AG09319 (cell line): ENCODE measurements at regions not wholly inside any gene's neighbourhood (a gene's known extent, or its start where the extent isn't known, plus 50 kb on each side); places are given as distances from the start of the nearest gene placed in this dataset.
A peak's percentile ranks its signal among the peaks of the same experiment; 100 is the strongest.

Experiments
- DNase-seq: peaks from one replicate; pipeline ENCODE4 v3.0.0-alpha.2; 2010; ENCODE audit warnings: low read depth; ENCODE audit errors: extremely low read depth
- TF ChIP-seq, protein P1 (sequence below): IDR thresholded peaks from 2 replicates; pipeline ENCODE4 v1.5.1; 2011; ENCODE audit warnings: low read depth, mild to moderate bottlenecking, inconsistent platforms, low read length, moderate library complexity

DNA sequence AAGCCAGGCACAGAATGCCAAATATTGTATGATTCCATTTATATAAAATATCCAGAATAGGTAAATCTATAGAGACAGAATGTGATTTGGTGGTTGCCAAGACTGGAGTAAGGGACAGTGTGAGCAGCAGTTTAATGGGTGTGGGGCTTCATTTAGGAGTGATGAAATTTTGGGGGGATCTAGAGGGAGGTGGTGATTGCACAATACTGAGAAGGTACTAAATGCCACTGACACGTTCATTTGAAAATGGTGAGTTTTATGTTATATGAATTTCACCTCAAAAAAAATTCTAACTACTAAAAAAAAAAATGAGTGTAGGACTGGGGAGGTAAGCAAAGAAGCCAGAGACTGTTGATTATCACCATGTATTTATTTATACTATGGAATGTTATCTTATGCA lies 974.5 kb upstream of the ZEB2 start:
- TF ChIP-seq, protein P1, sequence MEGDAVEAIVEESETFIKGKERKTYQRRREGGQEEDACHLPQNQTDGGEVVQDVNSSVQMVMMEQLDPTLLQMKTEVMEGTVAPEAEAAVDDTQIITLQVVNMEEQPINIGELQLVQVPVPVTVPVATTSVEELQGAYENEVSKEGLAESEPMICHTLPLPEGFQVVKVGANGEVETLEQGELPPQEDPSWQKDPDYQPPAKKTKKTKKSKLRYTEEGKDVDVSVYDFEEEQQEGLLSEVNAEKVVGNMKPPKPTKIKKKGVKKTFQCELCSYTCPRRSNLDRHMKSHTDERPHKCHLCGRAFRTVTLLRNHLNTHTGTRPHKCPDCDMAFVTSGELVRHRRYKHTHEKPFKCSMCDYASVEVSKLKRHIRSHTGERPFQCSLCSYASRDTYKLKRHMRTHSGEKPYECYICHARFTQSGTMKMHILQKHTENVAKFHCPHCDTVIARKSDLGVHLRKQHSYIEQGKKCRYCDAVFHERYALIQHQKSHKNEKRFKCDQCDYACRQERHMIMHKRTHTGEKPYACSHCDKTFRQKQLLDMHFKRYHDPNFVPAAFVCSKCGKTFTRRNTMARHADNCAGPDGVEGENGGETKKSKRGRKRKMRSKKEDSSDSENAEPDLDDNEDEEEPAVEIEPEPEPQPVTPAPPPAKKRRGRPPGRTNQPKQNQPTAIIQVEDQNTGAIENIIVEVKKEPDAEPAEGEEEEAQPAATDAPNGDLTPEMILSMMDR, result no peak
- DNase-seq, result no peak

DNA sequence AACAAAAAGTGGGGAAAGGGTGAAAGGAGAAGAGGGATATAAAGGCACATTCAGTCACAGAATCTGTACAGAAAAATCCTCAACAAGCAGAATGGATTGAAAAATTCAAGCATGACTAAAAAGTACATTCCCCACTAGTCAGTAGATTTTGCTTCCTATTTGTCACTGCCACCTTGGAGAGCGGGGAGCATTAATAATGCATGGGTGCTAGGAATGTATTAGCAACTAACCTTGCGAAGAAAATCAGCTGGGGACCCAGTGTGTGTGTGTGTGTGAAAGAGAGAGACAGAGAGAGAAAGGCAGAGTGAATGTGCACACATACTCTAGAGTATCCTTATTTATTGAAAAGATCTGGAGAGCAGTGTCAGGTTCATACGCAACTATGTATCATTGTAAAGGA lies 968.7 kb upstream of the ZEB2 start:
- TF ChIP-seq, protein P1, result no peak
- no peak for DNase-seq

DNA sequence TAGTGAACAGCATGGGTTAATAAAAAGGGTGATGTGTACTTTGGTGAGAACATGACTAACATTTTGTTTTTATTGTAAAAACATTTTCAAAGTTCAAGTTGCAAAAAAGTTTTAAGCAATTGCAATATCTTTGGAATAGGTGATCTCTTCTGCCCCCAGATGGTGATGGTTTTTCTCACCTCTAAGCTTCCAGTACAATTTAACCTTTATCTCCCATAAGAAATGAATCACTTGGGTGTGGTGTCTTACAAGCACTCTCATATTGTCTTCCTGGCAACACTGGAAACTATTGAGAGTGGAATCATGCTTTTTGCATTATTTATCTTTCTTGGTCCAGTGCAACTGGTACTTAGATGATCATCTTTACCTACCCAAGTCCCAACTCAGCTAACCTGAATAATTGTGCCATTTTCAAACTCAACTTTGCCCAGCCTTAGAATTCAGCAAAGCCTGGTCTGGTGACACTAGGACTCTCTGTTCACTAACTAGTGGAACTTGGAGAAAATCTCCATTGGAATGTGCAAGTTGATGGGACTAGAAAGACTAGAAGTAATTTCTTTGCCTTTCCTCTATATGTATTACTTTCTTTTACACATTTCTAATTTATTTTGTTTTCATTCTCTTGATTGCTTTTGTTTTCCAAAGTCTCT lies 964.7 kb upstream of the ZEB2 start:
- TF ChIP-seq, protein P1, result peak; percentile 33
- DNase-seq, result peak; percentile 28

DNA sequence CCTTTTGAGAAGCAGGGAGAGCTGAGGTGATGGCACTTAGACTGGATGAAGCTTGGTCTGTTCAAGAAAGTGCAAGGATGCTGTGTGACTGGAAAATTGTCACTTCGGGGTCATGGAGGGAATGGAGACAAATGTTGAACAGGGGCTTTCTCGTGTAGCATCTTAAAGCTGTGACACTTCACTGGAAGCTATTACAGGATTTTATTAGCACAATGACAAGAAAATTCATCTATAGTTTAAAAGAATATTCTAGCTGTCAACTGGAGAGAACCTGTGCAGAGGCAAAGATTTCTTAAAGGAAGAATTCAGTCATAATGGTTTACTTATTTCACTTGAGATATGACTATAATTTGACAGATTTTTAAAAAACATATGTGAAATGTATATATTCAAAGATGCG lies 963.9 kb upstream of the ZEB2 start:
- no peak for DNase-seq
- TF ChIP-seq, protein P1, result no peak

DNA sequence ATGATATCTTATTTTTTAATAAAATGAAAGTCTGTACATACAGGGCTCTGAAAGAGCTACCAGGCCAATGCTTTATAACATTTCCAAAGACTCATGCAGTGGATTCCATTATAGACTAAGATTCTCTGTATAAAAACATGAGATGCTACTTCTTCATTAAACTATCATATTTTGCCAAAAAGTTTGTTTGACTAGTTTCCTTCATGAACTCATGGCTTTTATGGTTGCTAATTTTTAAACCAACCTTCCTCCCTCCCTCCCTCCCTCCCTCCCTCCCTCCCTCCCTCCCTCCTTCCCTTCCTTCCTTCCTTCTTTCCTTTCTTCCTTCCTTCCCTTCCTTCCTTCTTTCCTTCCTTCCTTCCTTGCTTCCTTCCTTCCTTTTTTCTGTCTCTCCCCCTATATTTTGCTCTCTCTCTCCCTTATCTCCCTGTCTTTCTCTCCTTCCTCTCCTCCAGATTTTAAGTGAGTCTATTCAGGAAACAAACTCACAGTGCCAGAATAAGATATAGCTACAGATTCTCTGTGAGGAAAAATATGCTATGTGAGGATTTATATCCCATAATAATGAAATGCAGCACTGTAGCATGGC lies 961.5 kb upstream of the ZEB2 start:
- TF ChIP-seq, protein P1, result no peak
- no peak for DNase-seq

DNA sequence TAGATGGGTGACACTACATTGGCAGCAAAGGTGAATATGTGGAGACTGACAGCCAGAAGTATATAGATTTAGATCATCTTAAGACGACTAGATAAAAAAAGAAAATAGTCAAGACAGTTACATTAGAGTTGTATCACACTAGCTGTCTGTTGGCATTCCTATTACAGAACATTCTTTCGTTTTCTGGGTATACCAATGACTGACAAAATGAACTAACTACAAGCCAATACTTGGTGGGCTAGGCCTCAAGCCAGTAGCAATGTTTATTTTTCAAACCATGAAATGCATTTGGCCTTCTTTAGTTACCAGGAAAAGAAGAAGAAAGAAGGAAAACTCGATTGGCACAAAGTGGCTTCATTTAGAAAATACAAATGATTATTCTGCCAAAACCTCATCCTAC lies 944.9 kb upstream of the ZEB2 start:
- DNase-seq, result no peak

DNA sequence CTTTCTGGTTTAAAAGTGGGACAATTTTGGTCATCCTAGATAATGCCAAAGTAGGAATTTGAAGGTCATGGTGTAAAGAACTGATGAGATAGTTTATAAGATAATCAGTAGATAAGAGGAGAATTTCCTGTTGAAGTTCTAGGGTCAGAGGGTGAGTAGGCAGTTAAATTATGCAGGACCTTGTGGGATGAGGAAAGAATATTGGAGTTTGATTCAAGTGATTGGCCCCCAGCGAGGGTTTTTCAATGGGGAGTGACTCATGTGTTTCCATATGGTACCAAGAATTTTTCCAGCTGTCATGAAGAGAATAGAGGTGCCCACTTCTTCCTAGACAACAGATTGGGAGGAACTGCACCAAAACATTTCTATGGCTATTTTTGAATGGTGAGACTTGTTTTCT lies 940.2 kb upstream of the ZEB2 start:
- DNase-seq, result no peak
- TF ChIP-seq, protein P1, result no peak

More for the DNA sequence above, 944.9 kb upstream of the ZEB2 start:
- TF ChIP-seq, protein P1, result no peak
